Colonic mucosa (tissue), 4 donors: ENCODE measurements at regions not wholly inside any gene's neighbourhood (a gene's known extent, or its start where the extent isn't known, plus 50 kb on each side); places are given as distances from the start of the nearest gene placed in this dataset.

Source experiments
- DNase-seq: peaks from one replicate; pipeline ENCODE4 v3.0.0-alpha.2; 2020
- H3K27ac ChIP-seq: fragments of 200-600 bp; one replicate; pipeline ENCODE4 v1.8.0; 2021
- H3K27me3 ChIP-seq: fragments of 200-600 bp; one replicate; pipeline ENCODE4 v1.8.0; 2021
- H3K36me3 ChIP-seq: fragments of 200-600 bp; one replicate; pipeline ENCODE4 v1.8.0; 2021
- H3K4me1 ChIP-seq: fragments of 200-600 bp; one replicate; pipeline ENCODE4 v1.8.0; 2021; ENCODE audit warnings: mild to moderate bottlenecking
- H3K4me3 ChIP-seq: fragments of 200-600 bp; one replicate; pipeline ENCODE4 v1.8.0; 2021
- H3K9ac ChIP-seq, 2 donors: one replicate each; pipeline ENCODE4 v1.7.0; 2013; ENCODE audit warnings: control low read depth in 2 of 2, low read depth in 2 of 2, low read length in 2 of 2
- H3K9me3 ChIP-seq: fragments of 200-600 bp; one replicate; pipeline ENCODE4 v1.8.0; 2021
- intact Hi-C: fragments of 100-400 bp; cut with DNase I; formaldehyde crosslinking; loops from one replicate; pipeline ENCODE4 v1.14.1; 2022
- TF ChIP-seq, protein P1 (sequence below): fragments of 200-600 bp; IDR thresholded peaks from one replicate; pipeline ENCODE4 v1.8.0; 2022; ENCODE audit warnings: antibody characterized with exemption, mild to moderate bottlenecking
- donor health status: healthy.
- donor health status: DM: no; HTN: no; CAD: no.
- donor health status: DM: no; HTN: no; CAD: no.

- Histone ChIP-seq H3K9ac (no peak overlapping the region), H3K4me1 (no peaks in the 10 kb centered on the region), H3K4me3 (no peak overlapping the region), H3K9me3 (no peaks in the 10 kb centered on the region), H3K27ac (no peak overlapping the region), H3K36me3 (no peaks in the 10 kb centered on the region), H3K27me3 (no peaks in the 10 kb centered on the region)
- no peak for DNase-seq
- intact Hi-C loops: no loop called here
- TF ChIP-seq, protein P1, sequence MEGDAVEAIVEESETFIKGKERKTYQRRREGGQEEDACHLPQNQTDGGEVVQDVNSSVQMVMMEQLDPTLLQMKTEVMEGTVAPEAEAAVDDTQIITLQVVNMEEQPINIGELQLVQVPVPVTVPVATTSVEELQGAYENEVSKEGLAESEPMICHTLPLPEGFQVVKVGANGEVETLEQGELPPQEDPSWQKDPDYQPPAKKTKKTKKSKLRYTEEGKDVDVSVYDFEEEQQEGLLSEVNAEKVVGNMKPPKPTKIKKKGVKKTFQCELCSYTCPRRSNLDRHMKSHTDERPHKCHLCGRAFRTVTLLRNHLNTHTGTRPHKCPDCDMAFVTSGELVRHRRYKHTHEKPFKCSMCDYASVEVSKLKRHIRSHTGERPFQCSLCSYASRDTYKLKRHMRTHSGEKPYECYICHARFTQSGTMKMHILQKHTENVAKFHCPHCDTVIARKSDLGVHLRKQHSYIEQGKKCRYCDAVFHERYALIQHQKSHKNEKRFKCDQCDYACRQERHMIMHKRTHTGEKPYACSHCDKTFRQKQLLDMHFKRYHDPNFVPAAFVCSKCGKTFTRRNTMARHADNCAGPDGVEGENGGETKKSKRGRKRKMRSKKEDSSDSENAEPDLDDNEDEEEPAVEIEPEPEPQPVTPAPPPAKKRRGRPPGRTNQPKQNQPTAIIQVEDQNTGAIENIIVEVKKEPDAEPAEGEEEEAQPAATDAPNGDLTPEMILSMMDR: no peak
Observed at GRCh38 chr16:54647725-54648221, 282.9 kb upstream of the IRX5 start.

DNA sequence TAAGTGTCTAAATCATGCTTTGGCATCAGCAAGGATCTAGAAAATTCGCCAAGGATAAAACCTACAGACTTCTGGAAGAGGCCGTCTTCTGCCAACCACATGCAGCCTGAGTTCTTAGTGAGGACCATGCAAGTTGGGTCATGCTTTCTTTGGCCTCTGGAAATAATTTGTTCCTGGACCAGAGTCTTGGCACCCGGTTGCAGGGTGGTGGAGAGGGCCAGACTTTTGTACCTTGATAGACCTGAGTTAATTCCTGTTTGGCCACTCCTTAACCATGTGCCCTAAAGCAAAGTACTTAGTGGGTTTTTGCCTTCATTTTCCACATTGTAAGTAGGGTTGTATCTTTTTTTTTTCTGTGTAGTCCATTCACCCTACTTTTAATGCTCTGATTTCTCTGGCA is 283.4 kb upstream of the IRX5 start:
- DNase-seq: no peak
- TF ChIP-seq, protein P1: no peak
- Histone ChIP-seq H3K9me3 (no peaks in the 10 kb centered on the region), H3K4me1 (no peaks in the 10 kb centered on the region), H3K27ac (no peak overlapping the region), H3K36me3 (no peaks in the 10 kb centered on the region), H3K9ac (no peak overlapping the region), H3K27me3 (no peaks in the 10 kb centered on the region), H3K4me3 (no peak overlapping the region)
- intact Hi-C loops: no loop called here

DNA sequence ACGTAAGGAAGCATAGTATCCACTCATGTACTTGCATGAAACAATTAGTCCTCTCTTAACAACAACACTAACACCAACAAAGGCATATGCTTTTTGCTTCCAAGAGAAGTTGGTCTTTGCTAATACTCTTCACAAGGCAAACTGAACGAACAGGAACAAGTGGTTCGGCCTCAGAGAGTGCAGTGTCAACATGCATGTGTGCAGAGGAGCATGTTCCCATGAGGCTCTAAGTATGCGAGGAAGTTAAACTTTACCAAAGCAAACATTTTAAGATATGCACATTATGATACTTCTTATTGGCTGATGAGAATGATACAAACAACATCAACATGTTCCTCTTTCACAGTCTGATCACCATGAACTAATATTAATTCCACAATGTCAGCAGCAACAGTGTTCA is 285.3 kb upstream of the IRX5 start:
- no peak overlapping the region for H3K27ac ChIP-seq
- TF ChIP-seq, protein P1: no peak

DNA sequence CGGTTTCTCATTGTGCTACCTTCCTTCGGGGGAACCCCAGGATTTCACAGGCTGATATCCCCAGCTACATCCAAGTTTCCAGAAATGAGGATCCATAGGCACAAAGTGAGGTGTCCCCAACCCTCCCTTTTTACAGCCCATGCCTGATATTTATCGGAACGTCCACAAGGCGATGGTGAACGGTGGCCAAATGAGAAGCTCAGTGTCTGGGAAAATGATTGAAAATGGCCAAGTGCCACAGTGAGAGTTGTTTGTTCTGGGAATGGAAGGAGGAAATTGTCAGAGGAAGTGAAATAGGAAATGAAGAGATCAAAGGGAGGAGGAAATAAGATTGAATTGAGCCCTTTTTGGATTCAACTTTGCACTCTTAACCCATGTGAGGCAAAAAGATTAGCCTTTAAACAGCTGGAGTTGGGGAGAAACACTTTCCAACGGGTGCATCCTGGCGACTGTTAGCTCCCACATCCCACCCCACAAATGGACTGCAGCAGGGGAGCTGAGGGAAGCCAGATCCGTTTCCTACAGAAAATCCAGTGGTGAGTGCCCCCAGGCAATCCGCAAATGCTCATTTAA is 294.4 kb upstream of the IRX5 start:
- Histone ChIP-seq H3K36me3 (no peaks in the 10 kb centered on the region), H3K27ac (no peak overlapping the region), H3K9me3 (no peaks in the 10 kb centered on the region), H3K4me1 (no peaks in the 10 kb centered on the region), H3K4me3 (no peak overlapping the region), H3K9ac (no peak overlapping the region), H3K27me3 (no peaks in the 10 kb centered on the region)
- no peak for DNase-seq
- intact Hi-C loops: no loop called here
- TF ChIP-seq, protein P1: no peak

More for the DNA sequence above, 285.3 kb upstream of the IRX5 start:
- Histone ChIP-seq H3K9me3 (no peaks in the 10 kb centered on the region), H3K27me3 (no peaks in the 10 kb centered on the region), H3K4me1 (no peaks in the 10 kb centered on the region), H3K9ac (no peak overlapping the region), H3K36me3 (no peaks in the 10 kb centered on the region), H3K4me3 (no peak overlapping the region)
- no peak for DNase-seq
- intact Hi-C loops: no loop called here

DNA sequence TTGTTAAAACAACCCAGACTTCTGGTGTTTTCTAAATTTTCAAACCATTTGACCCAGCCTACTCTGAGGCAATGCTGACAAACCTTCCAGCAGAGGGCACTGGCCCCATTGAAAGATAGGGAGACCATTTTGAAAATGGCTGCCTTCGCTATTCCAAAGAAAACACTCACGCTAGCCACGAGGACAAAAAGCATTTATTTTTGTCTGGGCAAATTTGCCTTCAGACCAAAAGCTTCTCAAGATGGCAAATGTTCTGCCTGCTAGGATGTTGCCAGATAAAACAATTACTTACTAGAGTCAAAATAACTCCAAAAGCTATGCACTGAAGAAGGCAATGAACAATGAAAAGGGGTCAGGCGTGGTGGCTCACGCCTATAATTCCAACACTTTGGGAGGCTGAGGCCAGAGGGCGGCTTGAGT is 296.7 kb upstream of the IRX5 start:
- Histone ChIP-seq H3K4me3 (no peak overlapping the region), H3K36me3 (no peaks in the 10 kb centered on the region), H3K27me3 (no peaks in the 10 kb centered on the region), H3K9ac (no peak overlapping the region), H3K27ac (no peak overlapping the region), H3K4me1 (no peaks in the 10 kb centered on the region), H3K9me3 (no peaks in the 10 kb centered on the region)
- no peak for DNase-seq
- TF ChIP-seq, protein P1: no peak
- intact Hi-C loops: no loop called here
